ENCODE measurements at regions not wholly inside any gene's neighbourhood (a gene's known extent, or its start where the extent isn't known, plus 50 kb on each side); places are given as distances from the start of the nearest gene placed in this dataset.

DNA sequence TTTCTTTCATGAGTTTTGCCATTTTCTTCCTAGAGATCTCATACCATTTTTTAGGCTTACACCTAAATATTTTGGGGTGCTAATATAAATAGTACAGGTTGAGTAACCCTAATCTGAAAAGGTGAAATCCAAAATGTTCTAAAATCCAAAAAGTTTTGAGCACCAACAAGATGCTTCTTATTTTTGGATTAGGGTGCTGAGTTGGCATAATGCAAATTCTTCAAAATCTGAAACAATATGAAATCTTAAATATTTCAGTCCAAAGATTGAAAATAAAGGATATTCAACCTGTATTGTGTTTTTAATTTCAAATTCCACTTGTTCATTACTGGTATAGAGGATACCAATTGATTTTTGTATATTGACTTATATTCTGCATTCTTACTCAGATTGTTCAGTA lies 51.1 kb upstream of the KCNK2 start:
- TF ChIP-seq SUZ12 (IDR thresholded peaks at IDR 0.05) (no peak), FOXM1 (IDR thresholded peaks at IDR 0.05; ENCODE audit: borderline replicate concordance) (no peak), HDGF (IDR thresholded peaks at IDR 0.05; ENCODE audit: borderline replicate concordance) (no peak), TARDBP (IDR thresholded peaks at IDR 0.05) (no peak), SP1 (IDR thresholded peaks at IDR 0.05) (no peak), ARNT (IDR thresholded peaks at IDR 0.05) (no peak), CTBP1 (IDR thresholded peaks at IDR 0.05; ENCODE audit: borderline replicate concordance) (no peak), FOXA1 (IDR thresholded peaks at IDR 0.05) (no peak), ZNF384 (IDR thresholded peaks at IDR 0.05) (no peak), NFRKB (IDR thresholded peaks at IDR 0.05) (no peak), LEF1 (IDR thresholded peaks at IDR 0.05; ENCODE audit: borderline replicate concordance) (no peak)
- TF ChIP-seq, protein P1, sequence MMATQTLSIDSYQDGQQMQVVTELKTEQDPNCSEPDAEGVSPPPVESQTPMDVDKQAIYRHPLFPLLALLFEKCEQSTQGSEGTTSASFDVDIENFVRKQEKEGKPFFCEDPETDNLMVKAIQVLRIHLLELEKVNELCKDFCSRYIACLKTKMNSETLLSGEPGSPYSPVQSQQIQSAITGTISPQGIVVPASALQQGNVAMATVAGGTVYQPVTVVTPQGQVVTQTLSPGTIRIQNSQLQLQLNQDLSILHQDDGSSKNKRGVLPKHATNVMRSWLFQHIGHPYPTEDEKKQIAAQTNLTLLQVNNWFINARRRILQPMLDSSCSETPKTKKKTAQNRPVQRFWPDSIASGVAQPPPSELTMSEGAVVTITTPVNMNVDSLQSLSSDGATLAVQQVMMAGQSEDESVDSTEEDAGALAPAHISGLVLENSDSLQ (IDR thresholded peaks at IDR 0.05) = no peak
- no peak for DNase-seq (ENCODE audit: extremely low spot score)
- CTCF ChIA-PET = no interaction called here
- POLR2A ChIA-PET = no interaction called here
